ENCODE measurements at regions not wholly inside any gene's neighbourhood (a gene's known extent, or its start where the extent isn't known, plus 50 kb on each side); places are given as distances from the start of the nearest gene placed in this dataset.

GRCh38 chr11:29217901-29218300, 798.9 kb downstream of the KCNA4 start:
- Histone ChIP-seq H3K27me3 (replicated peaks in 1 of 4; ENCODE audit: control extremely low read depth in 1 of 4, control insufficient read depth in 3 of 4, insufficient read depth in 4 of 4, low read length in 3 of 4) (no peaks in the 10 kb centered on the region), H3K4me2 (replicated peaks; ENCODE audit: low read depth, low read length, poor library complexity, severe bottlenecking) (no peak overlapping the region), H3K4me3 (ENCODE audit: control extremely low read depth in 1 of 5, extremely low read depth in 1 of 5, insufficient read depth in 1 of 5, low read depth in 2 of 5, low read length in 4 of 5) (no peak overlapping the region), H3K36me3 (replicated peaks in 1 of 2; ENCODE audit: control extremely low read depth in 1 of 2, control insufficient read depth in 1 of 2, extremely low read depth in 1 of 2, insufficient read depth in 2 of 2, low read length in 1 of 2) (no peaks in the 10 kb centered on the region), H3K9ac (ENCODE audit: low read length) (no peak overlapping the region), H3K27ac (ENCODE audit: low read length in 2 of 2) (no peak overlapping the region), H4K20me1 (ENCODE audit: control insufficient read depth, insufficient read depth, low read length, poor library complexity, severe bottlenecking) (no peaks in the 10 kb centered on the region), H3K79me2 (ENCODE audit: control insufficient read depth, insufficient read depth, low read length) (no peaks in the 10 kb centered on the region), H2AFZ (ENCODE audit: insufficient read depth, low read depth, low read length, poor library complexity, severe bottlenecking) (no peak overlapping the region), H3K9me3 (ENCODE audit: control extremely low read depth in 1 of 3, control insufficient read depth in 2 of 3, insufficient read depth in 1 of 3, low read length in 2 of 3) (peaks cover 0 to 1% (median 0%) of the 10 kb centered on the region in 3 donors), H3K4me1 (ENCODE audit: control insufficient read depth in 2 of 2, insufficient read depth in 2 of 2, low read length in 2 of 2) (no peaks in the 10 kb centered on the region)
- Mint-ChIP-seq H3K4me3 (no peak overlapping the region), H3K9me3 (ENCODE audit: insufficient read depth) (peaks cover 9% of the 10 kb centered on the region), H3K4me1 (no peaks in the 10 kb centered on the region), H3K27me3 (no peaks in the 10 kb centered on the region), H3K27ac (no peak overlapping the region)
- ATAC-seq (ENCODE audit: low read depth) (no peak), DNase-seq (no peak)
- POLR2A ChIA-PET: no interaction called here
- no peak for TF ChIP-seq CTCF (IDR thresholded peaks at IDR 0.05)
- no peak for TF ChIP-seq EZH2 (IDR thresholded peaks at IDR 0.05; ENCODE audit: borderline replicate concordance, insufficient read depth, low read depth, low read length, poor library complexity, severe bottlenecking)
- CTCF ChIA-PET: no interaction called here
- intact Hi-C loops (cut with micrococcal nuclease): no loop called here

GRCh38 chr11:29214833-29215232, 802.0 kb downstream of the KCNA4 start:
- Histone ChIP-seq H4K20me1 (ENCODE audit: control insufficient read depth, insufficient read depth, low read length, poor library complexity, severe bottlenecking) (no peaks in the 10 kb centered on the region), H3K4me1 (ENCODE audit: control insufficient read depth in 2 of 2, insufficient read depth in 2 of 2, low read length in 2 of 2) (no peaks in the 10 kb centered on the region), H3K36me3 (replicated peaks in 1 of 2; ENCODE audit: control extremely low read depth in 1 of 2, control insufficient read depth in 1 of 2, extremely low read depth in 1 of 2, insufficient read depth in 2 of 2, low read length in 1 of 2) (no peaks in the 10 kb centered on the region), H3K27me3 (replicated peaks in 1 of 4; ENCODE audit: control extremely low read depth in 1 of 4, control insufficient read depth in 3 of 4, insufficient read depth in 4 of 4, low read length in 3 of 4) (no peaks in the 10 kb centered on the region), H3K9ac (ENCODE audit: low read length) (no peak overlapping the region), H3K79me2 (ENCODE audit: control insufficient read depth, insufficient read depth, low read length) (no peaks in the 10 kb centered on the region), H3K4me2 (replicated peaks; ENCODE audit: low read depth, low read length, poor library complexity, severe bottlenecking) (no peak overlapping the region), H3K27ac (ENCODE audit: low read length in 2 of 2) (no peak overlapping the region), H3K9me3 (ENCODE audit: control extremely low read depth in 1 of 3, control insufficient read depth in 2 of 3, insufficient read depth in 1 of 3, low read length in 2 of 3) (peaks cover 0 to 1% (median 0%) of the 10 kb centered on the region in 3 donors), H3K4me3 (ENCODE audit: control extremely low read depth in 1 of 5, extremely low read depth in 1 of 5, insufficient read depth in 1 of 5, low read depth in 2 of 5, low read length in 4 of 5) (no peak overlapping the region), H2AFZ (ENCODE audit: insufficient read depth, low read depth, low read length, poor library complexity, severe bottlenecking) (no peak overlapping the region)
- Mint-ChIP-seq H3K27me3 (no peaks in the 10 kb centered on the region), H3K4me1 (no peaks in the 10 kb centered on the region), H3K4me3 (no peak overlapping the region), H3K27ac (no peak overlapping the region), H3K9me3 (ENCODE audit: insufficient read depth) (peaks cover 5% of the 10 kb centered on the region)
- DNase-seq: no peak
- ATAC-seq (ENCODE audit: low read depth): no peak
- TF ChIP-seq CTCF (IDR thresholded peaks at IDR 0.05) (no peak), EZH2 (IDR thresholded peaks at IDR 0.05; ENCODE audit: borderline replicate concordance, insufficient read depth, low read depth, low read length, poor library complexity, severe bottlenecking) (no peak)
- POLR2A ChIA-PET: no interaction called here
- WGBS (ENCODE audit: insufficient coverage): 83% methylated on average over 2 of the region's 4 CpGs
- CTCF ChIA-PET: no interaction called here
- intact Hi-C loops (cut with micrococcal nuclease): no loop called here

All from B cell (primary cell).